ENCODE measurements at regions not wholly inside any gene's neighbourhood (a gene's known extent, or its start where the extent isn't known, plus 50 kb on each side); places are given as distances from the start of the nearest gene placed in this dataset.
A peak's percentile ranks its signal among the peaks of the same experiment; 100 is the strongest.
"Not testable (repeated sequence)": the region's sequence is repeated elsewhere in the genome, so short reads cannot be mapped to it uniquely, and the experiment has no call there.

GRCh38 chr13:61884830-61885229 is 469.2 kb upstream of the PCDH20 start:
- H3K9me2 ChIP-seq (replicated peaks; ENCODE audit: control insufficient read depth, low read length), result no peaks in the 10 kb centered on the region; the same call in 1 of the 2 replicates

GRCh38 chr13:61880578-61881283 is 465.1 kb upstream of the PCDH20 start:
- Histone ChIP-seq H4K20me1 (ENCODE audit: control insufficient read depth, insufficient read depth, low read depth, low read length) (no peaks in the 10 kb centered on the region), H3K27ac (ENCODE audit: low read depth, low read length) (no peak overlapping the region), H3K4me3 (ENCODE audit: low read length) (no peak overlapping the region), H3K9me2 (replicated peaks; ENCODE audit: control insufficient read depth, low read length) (no peaks in the 10 kb centered on the region; the same call in 1 of the 2 replicates), H3K9me3 (ENCODE audit: control insufficient read depth, insufficient read depth, low read length) (peaks cover 4% of the 10 kb centered on the region; the same call in 1 of the 2 replicates), H3K79me2 (ENCODE audit: control insufficient read depth, low read length) (no peaks in the 10 kb centered on the region), H3K27me3 (ENCODE audit: control insufficient read depth, low read length) (no peaks in the 10 kb centered on the region), H3K4me2 (ENCODE audit: low read length) (no peak overlapping the region), H3F3A (ENCODE audit: control insufficient read depth, insufficient read depth) (no peaks in the 10 kb centered on the region), H3K4me1 (ENCODE audit: control insufficient read depth, low read length) (0 out of 2 replicates have a peak, but pooled peaks cover 3% of the 10 kb centered on the region), H3K36me3 (ENCODE audit: control insufficient read depth, low read length) (no peaks in the 10 kb centered on the region)
- TF ChIP-seq CTCF (IDR thresholded peaks at IDR 0.05; ENCODE audit: low read depth, low read length, poor library complexity, severe bottlenecking) (peak; percentile 63), EZH2phosphoT487 (IDR thresholded peaks at IDR 0.05; ENCODE audit: borderline replicate concordance, low read length) (no peak)

More at GRCh38 chr13:61884830-61885229, 469.2 kb upstream of the PCDH20 start:
- no peak for TF ChIP-seq CTCF (IDR thresholded peaks at IDR 0.05; ENCODE audit: low read depth, low read length, poor library complexity, severe bottlenecking)
- H3K4me3 ChIP-seq (ENCODE audit: low read length), result no peak overlapping the region
- H3K27ac ChIP-seq (ENCODE audit: low read depth, low read length), result no peak overlapping the region
- no peaks in the 10 kb centered on the region for H3F3A ChIP-seq (ENCODE audit: control insufficient read depth, insufficient read depth)
- H3K36me3 ChIP-seq (ENCODE audit: control insufficient read depth, low read length), result no peaks in the 10 kb centered on the region
- H3K27me3 ChIP-seq (ENCODE audit: control insufficient read depth, low read length), result no peaks in the 10 kb centered on the region
- H3K4me1 ChIP-seq (ENCODE audit: control insufficient read depth, low read length), result 0 out of 2 replicates have a peak, but pooled peaks cover 3% of the 10 kb centered on the region
- H3K4me2 ChIP-seq (ENCODE audit: low read length), result no peak overlapping the region
- no peaks in the 10 kb centered on the region for H4K20me1 ChIP-seq (ENCODE audit: control insufficient read depth, insufficient read depth, low read depth, low read length)
- no peaks in the 10 kb centered on the region for H3K79me2 ChIP-seq (ENCODE audit: control insufficient read depth, low read length)
- H3K9me3 ChIP-seq (ENCODE audit: control insufficient read depth, insufficient read depth, low read length), result no peaks in the 10 kb centered on the region

- not testable (repeated sequence) for H3K4me2 ChIP-seq (ENCODE audit: low read length); H3K4me3 ChIP-seq (ENCODE audit: low read length); H4K20me1 ChIP-seq (ENCODE audit: control insufficient read depth, insufficient read depth, low read depth, low read length); H3K9me3 ChIP-seq (ENCODE audit: control insufficient read depth, insufficient read depth, low read length); H3K4me1 ChIP-seq (ENCODE audit: control insufficient read depth, low read length); H3K27ac ChIP-seq (ENCODE audit: low read depth, low read length); H3F3A ChIP-seq (ENCODE audit: control insufficient read depth, insufficient read depth); H3K36me3 ChIP-seq (ENCODE audit: control insufficient read depth, low read length); H3K9me2 ChIP-seq (replicated peaks; ENCODE audit: control insufficient read depth, low read length); H3K79me2 ChIP-seq (ENCODE audit: control insufficient read depth, low read length); H3K27me3 ChIP-seq (ENCODE audit: control insufficient read depth, low read length)
These were observed 462.9 kb upstream of the PCDH20 start for GRCh38 chr13:61878565-61878964.

- Histone ChIP-seq H3K9me3 (ENCODE audit: control insufficient read depth, insufficient read depth, low read length) (peaks cover 4% of the 10 kb centered on the region; the same call in 1 of the 2 replicates), H3K79me2 (ENCODE audit: control insufficient read depth, low read length) (no peaks in the 10 kb centered on the region), H3K4me2 (ENCODE audit: low read length) (no peak overlapping the region), H3K9me2 (replicated peaks; ENCODE audit: control insufficient read depth, low read length) (no peaks in the 10 kb centered on the region), H3K27ac (ENCODE audit: low read depth, low read length) (no peak overlapping the region), H3K27me3 (ENCODE audit: control insufficient read depth, low read length) (no peaks in the 10 kb centered on the region), H3K36me3 (ENCODE audit: control insufficient read depth, low read length) (no peaks in the 10 kb centered on the region), H3K4me1 (ENCODE audit: control insufficient read depth, low read length) (no peaks in the 10 kb centered on the region), H3K4me3 (ENCODE audit: low read length) (no peak overlapping the region), H3F3A (ENCODE audit: control insufficient read depth, insufficient read depth) (no peaks in the 10 kb centered on the region), H4K20me1 (ENCODE audit: control insufficient read depth, insufficient read depth, low read depth, low read length) (no peaks in the 10 kb centered on the region)
- TF ChIP-seq EZH2phosphoT487 (IDR thresholded peaks at IDR 0.05; ENCODE audit: borderline replicate concordance, low read length) (no peak), CTCF (IDR thresholded peaks at IDR 0.05; ENCODE audit: low read depth, low read length, poor library complexity, severe bottlenecking) (no peak)
These were observed 459.4 kb upstream of the PCDH20 start for GRCh38 chr13:61874970-61875579.
